Ovary (tissue), 7 donors: ENCODE measurements at regions not wholly inside any gene's neighbourhood (a gene's known extent, or its start where the extent isn't known, plus 50 kb on each side); places are given as distances from the start of the nearest gene placed in this dataset.
A peak's percentile ranks its signal among the peaks of the same experiment; 100 is the strongest.

Experiments
- DNase-seq, 5 donors: peaks; one replicate each; pipeline ENCODE4 v3.0.0-alpha.2; 2019 to 2020
- H3K27ac ChIP-seq, 2 donors: fragments of 200-600 bp; one replicate each; pipeline versions ENCODE4 v1.5.1 to v1.8.0; 2019 to 2022
- H3K27me3 ChIP-seq: fragments of 200-600 bp; one replicate; pipeline ENCODE4 v1.8.0; 2022
- H3K36me3 ChIP-seq: fragments of 200-600 bp; sonication (generic); one replicate; pipeline ENCODE4 v1.5.1; 2019
- H3K4me1 ChIP-seq: one replicate; pipeline ENCODE4 v1.8.1; 2013; ENCODE audit warnings: mild to moderate bottlenecking, moderate library complexity; ENCODE audit not compliant: insufficient read depth
- H3K4me3 ChIP-seq: fragments of 200-600 bp; sonication (generic); one replicate; pipeline ENCODE4 v1.5.1; 2017
- H3K9me3 ChIP-seq, 2 donors: fragments of 200-600 bp in 1 of 2; sonication (generic) in 1 of 2; one replicate each; pipeline versions ENCODE4 v1.5.1 to v1.8.1; 2013 to 2019; ENCODE audit warnings: mild to moderate bottlenecking in 1 of 2, moderate library complexity in 1 of 2
- EP300 ChIP-seq: sonication (generic); formaldehyde crosslinking; IDR thresholded peaks from one replicate; pipeline ENCODE4 v1.6.1; 2017; ENCODE audit warnings: antibody characterized with exemption
- POLR2A ChIP-seq: fragments of 450-650 bp; IDR thresholded peaks from one replicate; pipeline ENCODE4 v1.6.1; 2017; ENCODE audit warnings: antibody characterized with exemption, mild to moderate bottlenecking, moderate library complexity
- WGBS, 3 donors: extraction: QIAGEN DNeasy Blood & Tissue Kit in 1 of 3; methylation state at CpG; one replicate each; pipeline versions ENCODE4 v1.1.5 to v1.1.7; 2013 to 2017; 5-methylcytosine and 5-hydroxymethylcytosine counted together
- intact Hi-C, 4 donors: fragments of 100-400 bp; cut with DNase I; formaldehyde crosslinking; loops; one replicate each; pipeline versions ENCODE4 v1.11.0 to v1.15.1; 2022 to 2023
- TF ChIP-seq, protein P1 (sequence below), 3 donors: fragments of 450-650 bp in 2 of 3; fragments of 200-600 bp in 1 of 3; IDR thresholded peaks; one replicate each; pipeline versions ENCODE4 v1.5.1 to v1.8.0; 2016 to 2022; ENCODE audit warnings: antibody characterized with exemption in 3 of 3, mild to moderate bottlenecking in 1 of 3
- donor health status: DM: no; HTN: no; CAD: no; lungs with moderate emphysema.
- donor health status: DM: no; HTN: no; CAD: no.
- donor health status: Bipolar disorder and iron deficiency.
- donor health status: DM: no; HTN: no; CAD: no.
- donor health status: DM: yes; HTN: yes; CAD: no.

DNA sequence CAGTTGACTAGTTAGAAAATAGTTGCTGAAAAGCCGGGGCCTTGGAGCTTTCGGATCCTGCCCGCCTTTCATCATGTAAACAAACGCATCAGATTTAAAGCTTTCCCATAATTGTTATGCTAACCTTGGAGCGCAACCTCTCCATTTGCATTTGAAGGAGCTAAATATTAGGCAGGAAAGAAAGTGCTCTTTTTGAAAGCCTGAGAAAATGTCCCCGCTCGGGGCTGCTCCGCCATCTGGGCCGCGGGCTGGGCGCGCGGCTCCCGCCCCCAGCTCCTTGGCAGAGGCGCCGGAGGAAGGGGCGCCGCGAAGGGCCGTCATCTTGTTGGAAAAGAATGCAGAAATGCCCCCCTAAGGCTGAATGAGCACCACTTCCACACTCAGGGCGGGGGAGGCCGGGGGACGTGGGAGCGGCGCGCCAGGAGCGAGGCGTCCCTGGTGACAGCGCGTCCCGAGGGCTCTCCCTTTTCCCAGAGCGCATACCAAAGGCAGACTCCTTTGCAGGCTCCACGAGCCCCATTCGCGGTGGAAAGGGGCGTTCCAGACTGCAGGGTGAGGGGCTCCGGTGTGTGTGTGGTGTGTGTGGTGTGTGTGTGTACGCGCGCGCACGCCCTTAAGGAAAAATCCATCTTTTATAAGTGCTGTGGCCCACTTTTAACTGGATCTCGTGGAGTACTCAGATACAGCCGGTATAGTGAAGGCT, 145.6 kb upstream of the ID4 start:
- 1 to 2% (median 1%) methylated on average over 38 to 44 of the region's 44 CpGs for WGBS, 3 donors
- Histone ChIP-seq H3K27me3 (no peaks in the 10 kb centered on the region), H3K9me3 (no peaks in the 10 kb centered on the region), H3K4me3 (peak overlapping the region; percentile 55), H3K27ac (no peak overlapping the region), H3K4me1 (no peaks in the 10 kb centered on the region), H3K36me3 (no peaks in the 10 kb centered on the region)
- TF ChIP-seq POLR2A (no peak), EP300 (no peak)
- TF ChIP-seq, protein P1, sequence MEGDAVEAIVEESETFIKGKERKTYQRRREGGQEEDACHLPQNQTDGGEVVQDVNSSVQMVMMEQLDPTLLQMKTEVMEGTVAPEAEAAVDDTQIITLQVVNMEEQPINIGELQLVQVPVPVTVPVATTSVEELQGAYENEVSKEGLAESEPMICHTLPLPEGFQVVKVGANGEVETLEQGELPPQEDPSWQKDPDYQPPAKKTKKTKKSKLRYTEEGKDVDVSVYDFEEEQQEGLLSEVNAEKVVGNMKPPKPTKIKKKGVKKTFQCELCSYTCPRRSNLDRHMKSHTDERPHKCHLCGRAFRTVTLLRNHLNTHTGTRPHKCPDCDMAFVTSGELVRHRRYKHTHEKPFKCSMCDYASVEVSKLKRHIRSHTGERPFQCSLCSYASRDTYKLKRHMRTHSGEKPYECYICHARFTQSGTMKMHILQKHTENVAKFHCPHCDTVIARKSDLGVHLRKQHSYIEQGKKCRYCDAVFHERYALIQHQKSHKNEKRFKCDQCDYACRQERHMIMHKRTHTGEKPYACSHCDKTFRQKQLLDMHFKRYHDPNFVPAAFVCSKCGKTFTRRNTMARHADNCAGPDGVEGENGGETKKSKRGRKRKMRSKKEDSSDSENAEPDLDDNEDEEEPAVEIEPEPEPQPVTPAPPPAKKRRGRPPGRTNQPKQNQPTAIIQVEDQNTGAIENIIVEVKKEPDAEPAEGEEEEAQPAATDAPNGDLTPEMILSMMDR (IDR thresholded peaks at IDR 0.05) = no peak
- peak in 1 of 5 donors; percentile 20 for DNase-seq
- intact Hi-C loops = no loop called here

DNA sequence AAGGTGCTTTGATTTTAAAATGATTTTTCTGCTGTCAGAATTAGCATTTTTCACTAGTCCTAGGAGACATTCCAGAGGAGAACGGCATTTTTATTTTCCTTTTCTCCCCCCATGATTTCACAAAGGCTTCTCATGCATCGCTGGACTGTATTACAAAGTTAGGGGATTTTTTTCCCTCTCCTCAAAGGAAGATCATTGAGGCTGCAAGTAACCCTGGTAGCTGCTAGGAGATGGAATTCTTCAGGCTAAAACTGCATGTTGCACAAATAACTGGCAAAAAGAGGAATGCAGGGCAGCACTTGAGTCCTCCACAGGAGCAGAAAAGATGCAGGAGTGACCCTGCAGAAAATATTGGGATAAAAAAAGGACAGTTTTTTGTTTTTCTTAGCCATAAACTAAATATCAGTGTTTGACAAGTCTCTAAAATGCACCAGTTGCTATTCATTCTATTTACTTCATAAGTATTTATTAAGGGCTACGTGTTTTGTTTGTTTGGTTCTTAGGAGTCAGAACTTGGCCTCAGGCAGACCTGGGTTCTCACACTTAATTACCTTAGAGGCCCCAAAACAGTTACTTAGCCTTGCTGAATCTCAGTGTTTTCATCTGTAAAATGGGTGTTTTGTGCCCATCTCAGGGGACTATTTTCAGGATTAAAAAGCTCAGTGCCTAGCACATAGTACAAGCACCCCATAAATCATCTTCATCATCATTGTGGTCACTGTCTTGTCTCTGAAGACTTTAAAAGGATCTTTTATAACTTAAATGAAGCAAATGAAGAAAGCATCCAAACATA, 144.5 kb upstream of the ID4 start:
- Histone ChIP-seq H3K4me1 (no peaks in the 10 kb centered on the region), H3K36me3 (no peaks in the 10 kb centered on the region), H3K9me3 (no peaks in the 10 kb centered on the region), H3K27me3 (no peaks in the 10 kb centered on the region), H3K27ac (no peak overlapping the region), H3K4me3 (no peak overlapping the region)
- TF ChIP-seq EP300 = no peak
- TF ChIP-seq POLR2A = no peak
- TF ChIP-seq, protein P1 (IDR thresholded peaks at IDR 0.05) = no peak
- DNase-seq = no peak
- WGBS, 3 donors = 27 to 34% (median 32%) methylated on average over 3 of the region's 3 CpGs
- intact Hi-C loops = no loop called here

DNA sequence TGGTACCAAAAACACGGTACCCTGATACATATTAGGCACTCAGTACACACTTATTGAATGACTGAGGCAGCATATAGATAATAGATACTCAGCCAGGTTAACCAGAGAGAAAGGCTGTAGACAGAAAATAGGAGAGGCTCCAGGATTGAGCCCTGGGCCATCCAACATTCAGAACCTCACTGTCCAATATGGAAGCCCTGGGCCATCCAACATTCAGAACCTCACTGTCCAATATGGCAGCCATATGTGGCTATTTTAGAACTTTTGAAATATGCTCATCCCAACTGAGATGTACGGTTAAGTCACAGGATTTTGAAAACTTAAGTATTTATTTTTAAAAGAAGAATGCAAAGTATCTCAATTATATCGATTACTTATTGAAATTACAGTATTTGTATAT, 142.5 kb upstream of the ID4 start:
- intact Hi-C loops = no loop called here
- Histone ChIP-seq H3K4me1 (no peaks in the 10 kb centered on the region), H3K27ac (no peak overlapping the region), H3K9me3 (no peaks in the 10 kb centered on the region), H3K27me3 (no peaks in the 10 kb centered on the region), H3K4me3 (no peak overlapping the region), H3K36me3 (no peaks in the 10 kb centered on the region)
- 92 to 98% (median 94%) methylated on average over 3 of the region's 3 CpGs for WGBS, 3 donors
- TF ChIP-seq POLR2A = no peak
- no peak for TF ChIP-seq EP300
- TF ChIP-seq, protein P1 (IDR thresholded peaks at IDR 0.05) = no peak
- DNase-seq = no peak

DNA sequence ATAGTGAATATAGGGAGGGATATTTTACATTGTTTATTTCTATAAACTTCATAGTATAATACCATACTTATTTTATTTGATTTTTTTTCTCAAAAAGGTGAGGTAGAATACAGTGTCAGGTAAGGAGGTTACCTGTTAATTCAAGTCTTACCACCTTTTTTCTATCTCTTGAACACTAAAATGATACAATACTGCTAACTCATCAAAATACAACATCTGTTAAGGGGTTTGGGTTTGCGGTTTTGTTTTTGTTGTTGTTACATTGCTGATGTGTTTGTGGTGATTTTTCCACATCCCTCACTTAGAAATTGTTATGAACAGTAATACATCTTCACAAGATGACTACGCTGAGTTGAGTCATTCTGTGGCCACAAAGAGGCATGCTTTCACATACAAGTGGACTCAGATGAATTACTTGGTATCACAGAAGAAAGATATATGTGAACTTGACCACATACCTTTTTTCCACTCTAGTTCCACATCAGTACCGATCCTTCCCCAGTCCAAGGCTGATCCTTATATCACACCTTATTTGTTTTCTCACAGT, 139.4 kb upstream of the ID4 start:
- no peak overlapping the region for H3K27ac ChIP-seq
- DNase-seq = no peak
- intact Hi-C loops = no loop called here
- H3K27me3 ChIP-seq = no peaks in the 10 kb centered on the region
- H3K4me3 ChIP-seq = no peak overlapping the region
- H3K36me3 ChIP-seq = no peaks in the 10 kb centered on the region
- WGBS, 3 donors = 46 to 68% (median 46%) methylated on average over 3 of the region's 3 CpGs
- TF ChIP-seq, protein P1 (IDR thresholded peaks at IDR 0.05) = no peak
- TF ChIP-seq EP300 (no peak), POLR2A (no peak)
- H3K9me3 ChIP-seq = no peaks in the 10 kb centered on the region
- no peaks in the 10 kb centered on the region for H3K4me1 ChIP-seq
